ENCODE measurements at regions not wholly inside any gene's neighbourhood (a gene's known extent, or its start where the extent isn't known, plus 50 kb on each side); places are given as distances from the start of the nearest gene placed in this dataset.

DNA sequence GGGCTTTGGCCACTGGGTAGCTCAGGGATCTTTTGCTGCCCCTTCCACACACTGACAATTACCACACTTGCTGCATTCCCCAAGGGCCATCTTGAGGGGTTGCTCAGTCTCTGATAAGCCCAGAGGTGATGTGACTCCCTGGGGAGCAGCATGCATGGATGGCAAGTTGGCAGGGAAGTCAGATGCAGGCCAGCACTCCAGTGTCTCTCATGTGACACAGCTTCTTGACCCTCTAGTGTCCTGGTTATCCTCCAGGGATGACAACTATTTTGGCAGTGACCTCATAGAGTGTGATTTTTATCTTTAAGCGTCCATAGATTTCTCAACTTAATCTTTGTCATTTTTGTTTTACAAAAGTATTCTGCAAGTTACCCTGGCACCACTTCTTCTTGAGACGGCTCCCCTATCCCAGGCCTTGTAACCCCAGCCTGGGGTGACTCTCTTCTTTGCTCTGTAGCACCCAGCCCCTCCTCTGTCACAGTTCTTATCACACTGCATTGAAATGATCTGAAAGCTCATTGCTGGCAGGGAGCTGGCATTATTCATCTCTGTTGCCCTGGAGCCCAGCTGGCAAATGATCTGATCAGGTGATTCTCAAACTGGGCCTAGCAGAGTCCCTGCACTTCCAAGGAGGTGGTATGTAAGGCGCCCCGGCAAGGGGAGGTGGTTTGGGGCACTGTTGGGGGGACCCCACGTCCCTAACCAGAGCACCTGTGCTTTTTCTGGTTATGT, 72.6 kb downstream of the TENT5C start:
- no peak for DNase-seq (ENCODE audit: low read depth in 1 of 2, low spot score in 1 of 2)

DNA sequence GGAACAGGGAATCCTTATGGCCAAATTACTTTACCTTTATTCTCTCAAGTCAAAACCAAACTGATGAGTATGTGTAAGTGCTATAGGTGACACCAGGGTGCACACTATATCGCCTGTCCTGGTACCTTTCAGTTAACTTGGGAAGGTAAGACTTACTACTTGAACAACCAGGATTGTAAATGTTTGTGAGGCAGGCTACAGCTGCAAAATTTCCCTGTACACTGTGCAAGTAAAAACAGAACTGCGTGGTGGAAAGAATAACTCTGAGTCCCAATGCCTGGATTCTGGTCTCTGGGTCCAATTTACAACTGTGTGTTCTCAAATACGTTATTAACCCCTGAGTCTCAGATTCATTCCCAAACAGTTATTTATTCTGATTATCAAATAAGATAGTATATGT, 73.5 kb downstream of the TENT5C start:
- no peak for DNase-seq (ENCODE audit: low read depth in 1 of 2, low spot score in 1 of 2)

DNA sequence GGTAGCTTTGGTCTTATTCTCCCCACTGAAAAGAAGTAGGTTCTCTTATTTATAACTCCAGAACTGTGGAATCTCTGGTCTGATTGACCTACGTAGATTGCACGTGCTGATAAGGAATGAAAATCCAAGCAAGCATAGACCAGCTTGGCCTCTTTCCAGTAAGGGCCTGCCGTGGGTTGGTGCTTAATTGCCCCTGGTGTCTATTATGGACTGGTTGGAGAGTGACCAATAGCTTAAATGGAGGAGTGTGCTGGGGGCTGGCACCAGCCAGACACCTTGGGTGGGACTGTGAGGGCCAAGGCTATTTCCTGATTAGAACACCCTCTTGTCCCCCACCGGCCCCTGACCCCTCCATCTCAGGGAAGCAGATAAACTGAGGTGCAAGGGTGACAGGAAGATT, 74.0 kb downstream of the TENT5C start:
- DNase-seq (ENCODE audit: low read depth in 1 of 2, low spot score in 1 of 2), result no peak

DNA sequence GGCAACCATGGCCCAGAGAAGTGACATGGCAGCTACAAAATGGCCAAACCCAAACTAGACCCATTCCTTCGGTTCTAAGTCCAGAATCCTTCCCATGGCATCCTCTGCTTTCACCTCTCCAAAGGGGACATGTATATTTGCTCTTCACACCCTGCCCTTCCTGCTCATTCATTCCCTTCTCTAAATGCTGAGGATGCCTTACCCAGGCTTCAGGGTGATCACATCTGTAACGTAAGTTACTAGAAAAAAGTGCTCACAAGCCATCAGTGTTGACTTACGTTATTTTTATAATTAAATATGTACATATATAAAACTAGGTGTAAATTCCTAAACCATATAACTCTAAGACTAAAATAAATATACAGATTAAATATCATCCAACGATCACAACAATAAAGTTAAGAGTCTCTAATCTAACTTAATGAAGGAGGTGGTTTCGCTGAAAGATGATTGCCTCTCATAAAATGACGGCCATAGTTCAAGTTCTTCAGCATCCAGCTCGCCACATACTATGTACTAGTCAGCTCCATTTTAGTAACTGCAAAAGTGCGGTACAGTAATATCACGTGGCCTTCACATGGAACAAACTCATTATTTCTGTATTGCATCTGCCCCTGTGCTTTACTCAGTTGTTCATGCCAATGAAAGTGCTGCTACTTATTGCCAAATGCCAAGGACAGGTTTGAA, 74.6 kb downstream of the TENT5C start:
- no peak for DNase-seq (ENCODE audit: low read depth in 1 of 2, low spot score in 1 of 2)

DNA sequence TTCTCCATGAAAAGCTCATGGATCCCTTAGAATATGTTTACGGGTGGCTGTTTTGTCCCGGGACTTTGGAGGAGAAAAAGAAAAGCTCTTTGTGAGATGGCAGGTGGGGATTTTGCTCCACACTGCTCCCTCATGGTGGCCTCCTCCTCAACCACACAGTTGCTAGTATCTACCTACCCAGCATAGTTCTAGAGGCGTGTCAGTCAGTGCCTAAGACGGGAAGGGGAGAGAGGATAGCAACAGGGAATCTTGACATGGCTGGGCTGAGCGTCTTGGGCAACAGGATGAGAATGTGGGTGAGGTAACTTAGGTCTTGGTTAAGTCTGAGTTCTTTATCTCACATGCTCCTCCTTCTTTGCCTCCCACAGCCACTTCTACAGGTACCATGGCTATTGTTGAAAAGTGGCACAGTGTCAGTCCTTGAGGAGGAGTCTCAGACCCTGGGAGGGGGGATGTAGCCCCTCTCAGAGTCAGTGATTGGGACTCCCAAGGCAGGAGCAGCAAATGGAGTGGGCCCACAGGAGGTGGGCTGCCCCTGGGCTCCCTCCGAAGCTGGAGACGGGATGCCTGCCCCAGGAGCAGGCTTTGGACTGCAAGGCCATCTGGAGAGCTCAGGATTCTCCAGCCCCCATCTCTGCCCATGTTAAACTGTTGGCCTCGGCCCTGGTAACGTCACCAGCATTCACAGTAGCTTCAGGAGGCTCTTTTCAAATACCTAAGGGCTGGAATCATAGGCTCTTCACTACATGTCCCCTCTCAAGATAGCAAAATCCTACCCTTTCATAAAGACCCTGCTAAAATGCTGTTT, 75.4 kb downstream of the TENT5C start:
- no peak for DNase-seq (ENCODE audit: low read depth in 1 of 2, low spot score in 1 of 2)

DNA sequence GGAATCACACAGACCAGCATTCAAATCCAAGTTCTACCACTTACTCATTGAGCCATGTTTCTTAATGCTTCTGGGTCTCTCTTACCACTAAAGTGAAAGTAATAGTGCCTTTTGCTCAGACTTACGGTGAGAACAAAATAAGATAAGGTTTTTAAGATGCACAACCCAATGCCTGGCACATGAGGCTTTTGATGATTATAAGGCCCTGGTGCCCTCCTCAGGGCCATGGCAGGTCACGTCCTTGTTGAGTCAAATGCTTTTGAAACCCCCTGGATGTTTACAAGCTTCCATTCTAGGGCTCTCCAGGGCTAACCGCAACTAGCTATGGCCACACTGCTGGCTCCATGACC, 76.0 kb downstream of the TENT5C start:
- DNase-seq (ENCODE audit: low read depth in 1 of 2, low spot score in 1 of 2), result no peak

DNA sequence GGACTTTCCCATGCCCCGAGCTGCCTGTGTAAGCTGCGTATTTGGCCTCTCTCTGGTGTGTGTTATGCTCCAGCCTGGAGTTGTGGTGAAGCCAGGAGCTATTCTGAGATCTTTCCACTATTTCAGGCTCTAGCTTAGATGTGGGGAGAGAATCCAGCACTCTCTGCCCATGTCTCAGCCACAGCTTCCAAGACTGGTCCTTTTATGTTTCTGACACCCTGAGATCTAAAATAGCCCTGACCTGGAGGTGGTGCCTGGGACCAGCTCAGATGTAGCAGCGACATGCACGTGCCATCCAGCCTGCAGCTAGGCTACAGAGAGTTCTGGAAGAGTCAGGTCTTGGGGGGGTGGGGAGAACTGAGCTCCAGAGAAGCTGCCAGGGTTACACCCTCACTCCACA, 76.5 kb downstream of the TENT5C start:
- DNase-seq (ENCODE audit: low read depth in 1 of 2, low spot score in 1 of 2), result no peak

DNA sequence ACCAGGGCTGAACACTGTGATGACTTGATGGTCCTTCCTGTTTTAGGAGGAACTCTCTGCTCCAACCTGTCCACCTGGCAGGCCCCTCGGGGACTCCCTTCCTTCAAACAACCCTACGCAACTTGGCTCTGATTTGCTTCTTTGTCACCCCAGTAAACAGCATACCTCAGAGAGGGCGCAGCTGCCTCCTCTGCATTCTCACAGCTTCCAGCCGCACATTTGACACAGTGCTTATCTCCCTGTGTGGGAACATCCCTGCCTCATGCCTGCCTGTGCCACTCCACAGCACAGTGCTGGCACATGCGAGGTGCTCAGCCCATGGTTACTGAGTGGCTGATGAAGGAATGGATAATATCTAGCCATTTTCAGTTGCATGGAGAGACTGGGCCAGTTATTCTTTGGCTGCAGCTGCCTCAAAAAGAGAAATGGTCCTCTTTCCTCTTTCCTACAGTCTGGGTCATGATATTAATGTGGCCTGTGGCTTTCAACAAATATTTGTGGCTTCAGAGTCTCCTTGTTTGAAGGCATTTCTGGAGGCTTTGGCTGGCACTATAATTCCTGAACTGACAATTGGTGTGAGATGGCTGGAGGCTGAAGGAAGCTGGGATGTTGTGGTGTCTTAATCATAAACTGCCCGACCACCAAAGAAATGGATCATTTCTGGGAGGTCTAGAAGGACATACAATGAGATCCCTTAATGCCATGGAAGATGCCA, 77.9 kb downstream of the TENT5C start:
- DNase-seq (ENCODE audit: low read depth in 1 of 2, low spot score in 1 of 2), result no peak

DNA sequence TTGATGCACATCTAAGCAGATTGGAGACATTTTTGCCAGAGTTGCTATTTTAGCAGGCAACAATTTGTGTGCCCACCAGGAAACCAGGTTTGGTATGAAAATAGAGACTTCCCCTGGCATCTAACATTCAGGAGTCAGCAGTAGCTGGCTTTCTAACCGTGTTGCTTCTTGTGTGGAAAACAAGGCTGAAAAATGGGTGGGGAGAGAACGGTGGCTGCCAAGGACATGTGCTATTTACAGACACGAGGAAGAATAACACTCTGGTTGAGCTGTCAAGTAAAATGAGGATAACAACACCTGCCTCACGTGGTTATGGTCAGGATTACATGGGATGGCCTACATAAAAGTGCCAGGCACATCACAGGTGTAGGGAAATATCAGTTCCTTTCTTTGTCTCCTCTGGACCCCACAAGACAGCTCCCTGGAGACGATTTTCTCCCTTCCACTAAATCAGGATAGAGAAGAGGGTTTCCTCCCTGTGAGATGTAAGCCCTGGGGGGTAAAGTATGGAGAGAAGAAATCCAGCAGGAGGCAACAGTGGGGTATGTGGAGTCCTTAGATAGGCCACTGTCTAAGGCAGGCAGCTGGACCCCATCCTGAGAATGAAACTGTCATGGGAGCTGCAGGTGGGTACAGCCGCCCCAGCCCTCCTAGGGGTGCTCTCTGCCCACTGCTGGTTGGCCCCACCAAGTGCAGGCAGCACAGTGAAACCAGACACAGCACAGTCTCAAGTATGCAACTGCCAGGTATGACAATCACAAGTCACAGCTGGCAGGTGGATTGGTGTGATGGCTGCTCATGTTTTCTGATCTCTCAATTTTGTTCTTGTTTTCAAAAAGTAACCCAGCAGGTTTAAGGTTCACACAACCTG, 80.3 kb downstream of the TENT5C start:
- DNase-seq (ENCODE audit: low read depth in 1 of 2, low spot score in 1 of 2), result no peak

DNA sequence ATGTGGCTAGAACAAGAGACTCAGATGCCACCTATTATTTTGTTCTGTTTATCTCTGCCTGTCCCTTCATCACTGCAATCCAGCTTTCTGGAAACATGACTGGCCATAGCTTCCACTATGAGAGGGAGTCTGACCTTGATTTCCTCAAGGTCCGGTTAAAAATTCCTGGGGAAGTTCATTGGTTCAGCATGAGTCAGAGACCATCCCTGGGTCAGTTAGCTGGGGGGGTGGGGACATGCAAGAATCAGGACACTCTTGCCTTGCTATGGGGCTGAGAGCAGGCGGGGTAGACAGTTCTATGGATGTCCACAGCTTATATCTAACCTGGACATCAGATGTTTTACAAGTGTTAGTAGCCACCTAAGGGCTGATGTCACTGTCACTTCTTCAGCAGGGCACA, 81.1 kb downstream of the TENT5C start:
- DNase-seq (ENCODE audit: low read depth in 1 of 2, low spot score in 1 of 2), result no peak

DNA sequence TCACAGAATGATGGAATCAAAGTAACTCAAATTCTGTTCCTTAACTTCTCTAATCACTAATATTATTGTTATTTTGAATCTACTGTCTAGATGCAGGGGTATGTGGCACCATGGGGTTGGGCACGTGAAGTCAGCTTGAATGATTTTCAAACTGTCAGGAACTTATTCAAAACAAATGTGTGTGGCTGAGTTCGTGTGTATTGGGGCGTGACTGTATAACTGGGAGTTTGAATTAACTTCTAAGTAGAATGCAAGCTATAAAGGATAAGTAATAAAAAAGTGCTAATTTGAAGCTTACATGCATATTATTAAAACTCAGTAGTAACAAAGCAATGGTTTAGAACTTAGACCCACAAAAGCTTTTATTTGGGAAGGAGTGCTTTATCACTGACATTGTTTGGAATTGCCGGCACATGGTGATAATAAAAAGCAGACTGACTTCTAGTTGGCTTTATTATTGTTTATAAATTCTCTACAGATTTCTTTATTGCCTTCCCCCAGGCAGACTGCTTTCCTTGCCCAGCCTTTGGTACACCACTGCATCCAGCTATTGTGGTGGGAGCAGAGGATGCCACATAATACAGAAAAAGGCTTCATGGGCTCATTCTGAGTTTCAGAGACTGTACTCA, 84.3 kb downstream of the TENT5C start:
- DNase-seq (ENCODE audit: low read depth in 1 of 2, low spot score in 1 of 2), result no peak

DNA sequence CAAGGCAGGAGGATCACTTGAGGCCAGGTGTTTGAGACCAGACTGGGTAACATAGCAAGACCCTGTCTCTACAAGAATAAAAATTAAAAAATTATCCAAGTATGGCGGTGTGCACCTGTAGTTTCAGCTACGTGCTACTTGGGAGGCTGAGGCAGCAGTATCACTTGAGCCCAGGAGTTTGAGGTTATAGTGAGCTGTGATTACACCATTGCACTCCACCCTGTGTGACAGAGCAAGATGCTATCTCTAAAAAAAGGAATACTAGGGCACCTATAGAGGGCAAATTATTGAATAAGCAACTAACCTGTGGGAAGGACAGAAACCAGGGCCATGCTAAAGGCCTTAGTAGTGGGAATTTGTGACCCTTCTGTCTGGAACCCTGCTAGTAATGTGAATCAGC, 86.1 kb downstream of the TENT5C start:
- DNase-seq (ENCODE audit: low read depth in 1 of 2, low spot score in 1 of 2), result no peak

DNA sequence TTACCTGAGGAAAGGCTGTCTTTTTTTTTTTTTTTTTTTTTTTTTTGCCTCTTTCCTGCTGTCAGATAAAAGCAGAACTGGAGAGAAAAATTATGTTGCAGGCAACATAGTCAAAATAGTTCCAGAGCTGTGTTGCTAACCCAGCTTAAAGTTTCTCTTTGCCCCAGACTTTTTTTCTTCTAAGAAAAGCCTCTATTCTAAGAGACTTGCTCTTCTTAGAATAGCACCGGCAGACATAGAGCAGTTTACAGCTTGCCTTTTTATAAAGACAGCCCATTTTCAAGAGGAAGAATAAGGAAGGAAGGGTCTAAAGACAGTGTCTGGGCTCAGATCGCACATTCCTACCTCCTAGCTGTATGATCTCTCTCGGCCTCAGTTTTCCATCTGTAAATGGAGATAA, 88.7 kb downstream of the TENT5C start:
- no peak for DNase-seq (ENCODE audit: low read depth in 1 of 2, low spot score in 1 of 2)

DNA sequence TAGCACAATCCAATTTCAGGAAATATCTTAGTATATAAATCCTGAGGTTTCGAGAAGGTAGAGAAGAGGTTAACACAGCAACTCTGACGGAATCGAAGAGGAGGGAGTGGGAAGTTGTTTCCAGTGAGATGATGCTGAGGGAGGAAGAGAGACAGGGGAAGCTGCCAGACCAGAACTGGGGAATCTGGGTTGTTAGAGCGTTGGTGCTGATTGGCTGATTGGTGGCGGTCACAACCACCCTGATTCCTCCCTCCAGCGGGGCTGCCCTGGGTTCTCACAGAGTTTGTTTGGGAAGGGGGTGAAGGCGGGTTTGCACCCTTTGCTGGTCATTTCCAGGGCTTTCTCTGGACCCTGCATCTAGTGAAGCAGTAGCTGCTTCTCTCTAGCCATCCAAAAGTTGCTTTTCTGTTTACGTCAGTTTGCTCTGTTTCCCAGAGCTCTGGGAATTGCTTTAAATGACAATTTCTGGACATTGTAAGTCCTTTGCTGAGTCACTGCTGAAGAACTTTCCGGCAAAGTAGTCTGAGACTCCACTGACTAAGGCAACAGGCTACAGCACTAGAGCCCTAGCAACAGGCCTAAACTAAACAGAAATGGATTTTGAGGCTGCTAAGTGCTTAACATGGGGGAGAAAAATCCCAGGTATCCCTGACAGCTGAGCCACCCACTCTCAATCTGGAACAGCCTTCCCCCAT, 90.1 kb downstream of the TENT5C start:
- no peak for DNase-seq (ENCODE audit: low read depth in 1 of 2, low spot score in 1 of 2)

DNA sequence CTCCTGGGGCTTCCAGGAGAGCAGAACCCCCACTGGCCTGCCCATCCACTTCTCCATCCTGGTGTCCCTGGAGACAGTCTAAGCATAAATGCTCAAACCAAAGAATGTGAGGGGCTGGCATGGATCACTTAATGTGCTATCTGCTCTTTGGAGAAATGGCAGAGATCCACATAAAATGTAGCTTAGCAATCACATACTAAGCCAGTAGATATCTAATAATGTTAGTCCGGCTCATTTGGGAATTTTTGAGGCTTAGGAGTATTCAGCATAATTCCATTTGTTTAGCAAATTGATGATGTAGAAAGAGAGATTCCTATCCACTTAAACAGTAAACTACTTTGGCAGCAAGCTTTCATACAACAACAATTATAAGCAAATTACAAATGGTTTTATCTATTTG, 90.7 kb downstream of the TENT5C start:
- DNase-seq (ENCODE audit: low read depth in 1 of 2, low spot score in 1 of 2), result no peak

DNA sequence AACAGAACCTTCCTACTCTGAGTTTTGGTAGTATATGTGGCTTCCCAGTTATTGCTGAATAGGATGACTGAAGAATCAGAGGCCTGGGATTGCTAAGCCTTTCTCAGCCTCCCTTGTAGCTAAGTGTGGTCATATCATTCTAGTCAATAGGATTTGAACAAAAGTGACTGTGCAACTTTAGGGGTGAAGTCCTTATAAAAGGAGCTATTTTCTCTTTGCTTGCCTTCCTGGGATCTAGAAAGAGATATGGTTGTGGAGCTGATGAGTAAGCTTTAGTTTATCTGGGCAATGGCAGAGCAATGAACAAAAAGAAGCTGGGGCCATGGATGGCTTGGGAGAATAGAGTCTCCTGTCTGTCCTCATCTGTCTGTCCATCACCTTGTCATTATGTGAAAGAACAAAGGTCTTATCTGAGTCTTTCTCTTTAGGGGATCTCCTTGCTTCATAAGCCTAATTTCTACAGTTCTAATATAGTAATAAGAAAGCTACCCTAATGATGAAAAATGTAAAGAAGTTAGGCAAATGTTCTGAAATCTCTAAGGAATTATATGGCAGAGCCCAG, 91.5 kb downstream of the TENT5C start:
- DNase-seq (ENCODE audit: low read depth in 1 of 2, low spot score in 1 of 2), result no peak

DNA sequence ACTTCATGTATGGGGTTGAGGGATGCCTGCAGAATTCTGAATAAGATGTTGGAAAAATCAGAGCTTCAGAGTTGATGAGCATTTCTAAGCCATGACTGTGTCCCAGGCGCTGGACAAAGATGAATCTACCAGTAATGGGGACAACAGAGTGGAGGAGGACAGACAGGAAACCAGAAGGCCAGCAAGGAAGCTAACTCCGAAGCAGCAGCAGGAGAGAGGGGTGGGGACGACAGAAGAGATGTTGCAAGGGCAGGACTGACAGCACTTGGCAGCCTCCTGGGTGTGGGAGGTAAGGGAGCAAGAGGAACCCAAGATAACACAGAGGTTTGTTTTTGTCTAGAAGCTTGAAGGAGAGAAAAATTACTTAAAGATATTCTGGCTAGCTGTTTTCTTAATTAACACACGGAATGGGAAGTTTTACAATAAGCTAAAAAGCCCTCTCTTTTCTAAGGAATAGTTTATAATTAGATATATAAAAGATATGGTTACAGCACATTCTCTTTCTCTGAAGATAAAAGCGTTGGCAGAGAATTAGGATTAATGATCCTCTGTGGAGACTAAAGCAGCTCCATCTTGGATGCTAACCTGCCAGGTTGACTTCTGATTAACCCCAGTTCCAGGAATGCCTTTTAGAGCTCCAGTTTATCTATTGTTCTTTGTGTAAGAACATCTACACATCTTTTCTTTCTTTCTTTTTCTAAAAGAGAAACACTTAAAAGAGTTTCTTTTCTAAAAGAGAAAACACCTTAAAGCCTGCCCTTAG, 92.7 kb downstream of the TENT5C start:
- DNase-seq (ENCODE audit: low read depth in 1 of 2, low spot score in 1 of 2), result no peak

DNA sequence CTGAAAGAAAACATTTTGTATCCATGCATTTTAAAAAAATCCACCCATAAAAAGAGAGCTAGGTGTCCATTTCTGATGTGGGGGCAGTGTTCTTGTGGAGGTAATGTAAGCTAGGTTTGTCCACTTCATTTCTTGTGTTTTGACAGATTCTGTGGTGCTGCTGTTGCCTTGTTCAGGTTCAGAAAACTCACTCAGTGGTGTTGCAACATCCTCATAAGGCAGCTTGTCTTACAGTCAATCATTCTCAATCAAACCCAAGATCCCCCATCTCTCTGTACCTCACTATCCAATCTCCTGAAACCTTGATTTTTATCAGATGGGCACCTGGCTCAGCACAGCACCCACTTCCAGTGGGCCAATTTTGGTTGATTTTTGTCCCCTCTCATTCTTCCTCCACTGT, 94.1 kb downstream of the TENT5C start:
- DNase-seq (ENCODE audit: low read depth in 1 of 2, low spot score in 1 of 2), result no peak

DNA sequence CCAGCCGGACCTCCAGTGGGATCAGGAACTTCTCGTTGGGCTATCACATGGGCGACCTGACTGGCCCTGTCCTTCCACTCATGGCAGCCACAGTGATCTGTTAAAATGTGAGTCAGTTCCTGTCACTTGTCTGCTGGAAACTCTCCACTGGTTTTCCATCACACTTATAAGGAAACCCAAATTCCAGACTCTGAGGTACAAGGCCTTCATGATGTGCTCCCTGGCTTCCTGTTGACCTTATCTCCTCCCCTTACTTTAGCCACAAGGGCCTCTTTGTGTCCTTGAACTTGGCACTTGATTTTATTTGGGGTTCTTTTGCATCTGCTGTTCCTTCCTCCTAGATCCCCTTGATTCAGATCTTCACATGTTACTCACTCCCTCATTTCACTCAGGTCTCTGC, 96.8 kb downstream of the TENT5C start:
- no peak for DNase-seq (ENCODE audit: low read depth in 1 of 2, low spot score in 1 of 2)

Measured in stimulated activated CD4-positive, alpha-beta T cell treated with anti-CD3 and anti-CD28 coated beads, Interleukin-15, amount 100 ng/mL, for 1 hour (primary cell).